Astrocyte (in vitro differentiated cells and primary cell): ENCODE measurements at regions not wholly inside any gene's neighbourhood (a gene's known extent, or its start where the extent isn't known, plus 50 kb on each side); places are given as distances from the start of the nearest gene placed in this dataset.
"Not testable (repeated sequence)": the region's sequence is repeated elsewhere in the genome, so short reads cannot be mapped to it uniquely, and the experiment has no call there.

Source experiments
- EZH2 ChIP-seq: IDR thresholded peaks from 2 replicates; pipeline ENCODE4 v1.6.1; 2012; ENCODE audit warnings: mild to moderate bottlenecking, low read length, inconsistent platforms; ENCODE audit not compliant: insufficient read depth
- TF ChIP-seq, protein P1 (sequence below): IDR thresholded peaks from 2 replicates; pipeline ENCODE4 v1.5.1; 2011; ENCODE audit warnings: low read depth, mild to moderate bottlenecking, inconsistent platforms, low read length, moderate library complexity; ENCODE audit not compliant: insufficient read depth

DNA sequence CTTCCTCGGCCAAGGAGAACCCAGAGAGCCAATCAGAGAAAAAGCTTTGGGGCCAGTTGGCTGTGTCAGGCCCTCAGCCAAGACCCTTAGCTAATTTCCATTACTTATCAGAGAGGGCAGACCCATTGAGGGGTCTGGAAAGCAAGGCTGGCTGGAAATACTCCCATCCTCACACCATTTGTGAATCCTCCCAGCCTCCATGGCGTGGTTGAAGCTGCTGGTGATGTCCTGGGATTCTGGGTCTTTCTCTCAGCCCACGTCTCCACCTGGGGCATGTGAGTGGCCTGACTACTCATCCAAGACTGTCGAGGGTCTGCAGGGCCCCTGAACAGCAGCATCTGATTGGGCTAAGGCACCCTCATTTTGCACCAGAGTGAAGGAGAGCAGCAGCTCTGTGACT, 61.3 kb upstream of the GPR31 start:
- TF ChIP-seq, protein P1, sequence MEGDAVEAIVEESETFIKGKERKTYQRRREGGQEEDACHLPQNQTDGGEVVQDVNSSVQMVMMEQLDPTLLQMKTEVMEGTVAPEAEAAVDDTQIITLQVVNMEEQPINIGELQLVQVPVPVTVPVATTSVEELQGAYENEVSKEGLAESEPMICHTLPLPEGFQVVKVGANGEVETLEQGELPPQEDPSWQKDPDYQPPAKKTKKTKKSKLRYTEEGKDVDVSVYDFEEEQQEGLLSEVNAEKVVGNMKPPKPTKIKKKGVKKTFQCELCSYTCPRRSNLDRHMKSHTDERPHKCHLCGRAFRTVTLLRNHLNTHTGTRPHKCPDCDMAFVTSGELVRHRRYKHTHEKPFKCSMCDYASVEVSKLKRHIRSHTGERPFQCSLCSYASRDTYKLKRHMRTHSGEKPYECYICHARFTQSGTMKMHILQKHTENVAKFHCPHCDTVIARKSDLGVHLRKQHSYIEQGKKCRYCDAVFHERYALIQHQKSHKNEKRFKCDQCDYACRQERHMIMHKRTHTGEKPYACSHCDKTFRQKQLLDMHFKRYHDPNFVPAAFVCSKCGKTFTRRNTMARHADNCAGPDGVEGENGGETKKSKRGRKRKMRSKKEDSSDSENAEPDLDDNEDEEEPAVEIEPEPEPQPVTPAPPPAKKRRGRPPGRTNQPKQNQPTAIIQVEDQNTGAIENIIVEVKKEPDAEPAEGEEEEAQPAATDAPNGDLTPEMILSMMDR, result not testable (repeated sequence)
- TF ChIP-seq EZH2, result not testable (repeated sequence)
